Kidney tubule cell (primary cell): ENCODE measurements at regions not wholly inside any gene's neighbourhood (a gene's known extent, or its start where the extent isn't known, plus 50 kb on each side); places are given as distances from the start of the nearest gene placed in this dataset.
"Not testable (repeated sequence)": the region's sequence is repeated elsewhere in the genome, so short reads cannot be mapped to it uniquely, and the experiment has no call there.

Experiments
- DNase-seq: peaks from one replicate; pipeline ENCODE4 v3.0.0-alpha.2; 2018; ENCODE audit warnings: low spot score

- no peak for DNase-seq
Measured at GRCh38 chr2:58769864-58770234, 528.7 kb upstream of the FANCL start.

- DNase-seq = no peak
Measured at GRCh38 chr2:58769111-58769863, 528.2 kb upstream of the FANCL start.

GRCh38 chr2:58768715-58769080 lies 527.6 kb upstream of the FANCL start:
- no peak for DNase-seq

- no peak for DNase-seq
Measured at GRCh38 chr2:58767828-58768714, 526.9 kb upstream of the FANCL start.

- DNase-seq = no peak
Measured at GRCh38 chr2:58764338-58765104, 523.4 kb upstream of the FANCL start.

GRCh38 chr2:58762176-58762781 lies 521.2 kb upstream of the FANCL start:
- DNase-seq = peak; percentile 74

- no peak for DNase-seq
Measured at GRCh38 chr2:58757971-58758370, 516.8 kb upstream of the FANCL start.

- no peak for DNase-seq
Measured at GRCh38 chr2:58756336-58756735, 515.2 kb upstream of the FANCL start.

- not testable (repeated sequence) for DNase-seq
Measured at GRCh38 chr2:58752507-58752906, 511.4 kb upstream of the FANCL start.

- DNase-seq = not testable (repeated sequence)
Measured at GRCh38 chr2:58751676-58752075, 510.6 kb upstream of the FANCL start.

- DNase-seq = no peak
Measured at GRCh38 chr2:58749041-58749440, 507.9 kb upstream of the FANCL start.

GRCh38 chr2:58745334-58745733 lies 504.2 kb upstream of the FANCL start:
- not testable (repeated sequence) for DNase-seq

- DNase-seq = no peak
Measured at GRCh38 chr2:58740426-58740825, 499.3 kb upstream of the FANCL start.

GRCh38 chr2:58739033-58739432 lies 497.9 kb upstream of the FANCL start:
- DNase-seq = no peak

GRCh38 chr2:58734365-58734764 lies 493.2 kb upstream of the FANCL start:
- DNase-seq = peak; percentile 80

- DNase-seq = no peak
Measured at GRCh38 chr2:58732999-58733398, 491.9 kb upstream of the FANCL start.

GRCh38 chr2:58731488-58731869 lies 490.4 kb upstream of the FANCL start:
- no peak for DNase-seq

- DNase-seq = no peak
Measured at GRCh38 chr2:58730764-58731487, 489.8 kb upstream of the FANCL start.

- DNase-seq = no peak
Measured at GRCh38 chr2:58727981-58728656, 487.0 kb upstream of the FANCL start.

- DNase-seq = no peak
Measured at GRCh38 chr2:58721912-58722591, 480.9 kb upstream of the FANCL start.
